NCI-H2081 treated with DMSO at 0.1 percent for 48 hours (cell line): ENCODE measurements at regions not wholly inside any gene's neighbourhood (a gene's known extent, or its start where the extent isn't known, plus 50 kb on each side); places are given as distances from the start of the nearest gene placed in this dataset.
"Not testable (repeated sequence)": the region's sequence is repeated elsewhere in the genome, so short reads cannot be mapped to it uniquely, and the experiment has no call there.

Source experiments
- DNase-seq: peaks from one replicate; lab custom pipeline; 2025; lab: John Stamatoyannopoulos, UW

- DNase-seq, result no peak
Measured at GRCh38 chr10:4437791-4438190, 388.2 kb upstream of the AKR1E2 start.

GRCh38 chr10:4437061-4437460 is 388.9 kb upstream of the AKR1E2 start:
- no peak for DNase-seq

- DNase-seq, result no peak
Measured at GRCh38 chr10:4436103-4436502, 389.9 kb upstream of the AKR1E2 start.

GRCh38 chr10:4434516-4435071 is 391.4 kb upstream of the AKR1E2 start:
- no peak for DNase-seq

GRCh38 chr10:4434105-4434504 is 391.9 kb upstream of the AKR1E2 start:
- DNase-seq, result no peak

GRCh38 chr10:4431114-4431863 is 394.7 kb upstream of the AKR1E2 start:
- no peak for DNase-seq

GRCh38 chr10:4429571-4429970 is 396.4 kb upstream of the AKR1E2 start:
- DNase-seq, result no peak

GRCh38 chr10:4427532-4427931 is 398.5 kb upstream of the AKR1E2 start:
- no peak for DNase-seq

- no peak for DNase-seq
Measured at GRCh38 chr10:4426866-4427265, 399.1 kb upstream of the AKR1E2 start.

GRCh38 chr10:4409319-4409718 is 416.7 kb upstream of the AKR1E2 start:
- DNase-seq, result no peak

GRCh38 chr10:4407783-4408182 is 418.2 kb upstream of the AKR1E2 start:
- DNase-seq, result no peak

- no peak for DNase-seq
Measured at GRCh38 chr10:4405828-4406227, 420.2 kb upstream of the AKR1E2 start.

- DNase-seq, result no peak
Measured at GRCh38 chr10:4403638-4404252, 422.3 kb upstream of the AKR1E2 start.

GRCh38 chr10:4401080-4401479 is 424.9 kb upstream of the AKR1E2 start:
- DNase-seq, result not testable (repeated sequence)

GRCh38 chr10:4399556-4399955 is 426.5 kb upstream of the AKR1E2 start:
- DNase-seq, result no peak

- no peak for DNase-seq
Measured at GRCh38 chr10:4398602-4399001, 427.4 kb upstream of the AKR1E2 start.

GRCh38 chr10:4397337-4397736 is 428.7 kb upstream of the AKR1E2 start:
- no peak for DNase-seq

GRCh38 chr10:4396401-4397283 is 429.4 kb upstream of the AKR1E2 start:
- no peak for DNase-seq

GRCh38 chr10:4395731-4396130 is 430.3 kb upstream of the AKR1E2 start:
- DNase-seq, result no peak

GRCh38 chr10:4394455-4394854 is 431.6 kb upstream of the AKR1E2 start:
- not testable (repeated sequence) for DNase-seq

- no peak for DNase-seq
Measured at GRCh38 chr10:4391683-4392082, 434.3 kb upstream of the AKR1E2 start.

- DNase-seq, result no peak
Measured at GRCh38 chr10:4390219-4390618, 435.8 kb upstream of the AKR1E2 start.
